Esophagus squamous epithelium (tissue), 4 donors: ENCODE measurements at regions not wholly inside any gene's neighbourhood (a gene's known extent, or its start where the extent isn't known, plus 50 kb on each side); places are given as distances from the start of the nearest gene placed in this dataset.

Experiments used
- CTCF ChIP-seq, 6 experiments: fragments of 450-650 bp in 4 of 6; fragments of 200-600 bp in 2 of 6; sonication (generic) in 2 of 6; IDR thresholded peaks; one replicate each; pipeline ENCODE4 v1.5.1; 2016 to 2019; ENCODE audit warnings: antibody characterized with exemption in 6 of 6, mild to moderate bottlenecking in 4 of 6, moderate library complexity in 4 of 6
- POLR2A ChIP-seq, 4 donors: fragments of 450-650 bp; IDR thresholded peaks; one replicate each; pipeline ENCODE4 v1.6.1; 2017; ENCODE audit warnings: antibody characterized with exemption in 4 of 4, mild to moderate bottlenecking in 4 of 4, moderate library complexity in 3 of 4

GRCh38 chr2:12397854-12398253 lies 318.9 kb upstream of the TRIB2 start:
- TF ChIP-seq CTCF (IDR thresholded peaks at IDR 0.05) (no peak), POLR2A (IDR thresholded peaks at IDR 0.05) (no peak)
